ENCODE measurements at regions not wholly inside any gene's neighbourhood (a gene's known extent, or its start where the extent isn't known, plus 50 kb on each side); places are given as distances from the start of the nearest gene placed in this dataset.

DNA sequence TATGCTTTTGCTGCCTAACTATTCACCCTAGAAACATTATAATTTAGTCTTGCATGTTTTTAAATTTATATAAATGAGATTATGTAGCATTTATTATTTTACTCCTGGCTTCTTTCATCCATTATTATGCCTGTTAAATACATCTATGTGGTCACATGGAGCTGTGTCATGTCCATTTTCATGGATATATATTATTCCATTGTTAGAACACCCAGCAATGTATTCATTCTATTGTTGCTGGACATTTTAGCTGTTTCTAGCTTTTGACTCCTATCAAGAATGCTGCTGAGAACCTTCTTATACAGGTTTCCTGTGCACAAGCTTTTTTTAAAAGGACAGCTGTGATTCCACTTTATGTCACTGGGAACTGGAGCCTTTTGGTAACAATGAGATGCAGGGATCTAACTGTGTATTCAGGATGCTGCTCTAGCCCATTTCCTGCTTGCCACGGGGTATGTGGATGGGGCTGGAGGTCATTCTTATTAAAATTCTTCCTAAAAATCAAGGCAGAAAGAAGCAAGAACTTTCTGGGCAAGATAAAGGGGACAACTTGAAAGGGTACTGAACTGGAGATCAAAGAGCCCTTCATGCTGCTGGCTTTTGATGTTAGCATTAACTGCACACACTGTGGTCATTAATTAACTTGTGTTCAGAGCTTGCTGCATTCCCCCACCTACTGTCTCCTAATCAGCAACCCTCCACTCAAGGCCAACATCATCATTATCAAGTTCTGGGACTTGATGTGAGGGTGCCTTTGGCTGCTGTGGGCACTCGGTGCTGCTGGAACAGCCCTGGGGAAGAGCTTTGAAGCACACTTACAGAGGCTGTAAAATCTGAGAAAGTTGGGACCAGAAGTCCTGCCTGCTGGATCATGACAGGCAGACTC, 96.6 kb upstream of the AKIRIN2 start:
- peak; percentile 51 for TF ChIP-seq SKI (IDR thresholded peaks at IDR 0.05; ENCODE audit: partially characterized antibody)
- TF ChIP-seq, protein P1, sequence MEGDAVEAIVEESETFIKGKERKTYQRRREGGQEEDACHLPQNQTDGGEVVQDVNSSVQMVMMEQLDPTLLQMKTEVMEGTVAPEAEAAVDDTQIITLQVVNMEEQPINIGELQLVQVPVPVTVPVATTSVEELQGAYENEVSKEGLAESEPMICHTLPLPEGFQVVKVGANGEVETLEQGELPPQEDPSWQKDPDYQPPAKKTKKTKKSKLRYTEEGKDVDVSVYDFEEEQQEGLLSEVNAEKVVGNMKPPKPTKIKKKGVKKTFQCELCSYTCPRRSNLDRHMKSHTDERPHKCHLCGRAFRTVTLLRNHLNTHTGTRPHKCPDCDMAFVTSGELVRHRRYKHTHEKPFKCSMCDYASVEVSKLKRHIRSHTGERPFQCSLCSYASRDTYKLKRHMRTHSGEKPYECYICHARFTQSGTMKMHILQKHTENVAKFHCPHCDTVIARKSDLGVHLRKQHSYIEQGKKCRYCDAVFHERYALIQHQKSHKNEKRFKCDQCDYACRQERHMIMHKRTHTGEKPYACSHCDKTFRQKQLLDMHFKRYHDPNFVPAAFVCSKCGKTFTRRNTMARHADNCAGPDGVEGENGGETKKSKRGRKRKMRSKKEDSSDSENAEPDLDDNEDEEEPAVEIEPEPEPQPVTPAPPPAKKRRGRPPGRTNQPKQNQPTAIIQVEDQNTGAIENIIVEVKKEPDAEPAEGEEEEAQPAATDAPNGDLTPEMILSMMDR (CRISPR knock-in tag; IDR thresholded peaks at IDR 0.05): no peak; the same call in 1 of the 2 replicates
- TF ChIP-seq ZKSCAN5 (CRISPR knock-in tag; IDR thresholded peaks at IDR 0.05): no peak
- TF ChIP-seq MAFF (IDR thresholded peaks at IDR 0.05; ENCODE audit: low read depth, low read length): 0 out of 2 replicates have a peak, but pooled peaks have one; percentile 1
- peak; percentile 61 to 81 for TF ChIP-seq POLR2A (IDR thresholded peaks at IDR 0.05; ENCODE audit: insufficient read depth in 1 of 2, low read depth in 2 of 2, low read length in 2 of 2)
- TF ChIP-seq DNMT3B (CRISPR knock-in tag; conservative IDR thresholded peaks at IDR 0.05): no peak
- no peak for TF ChIP-seq ZNF138 (CRISPR knock-in tag; IDR thresholded peaks at IDR 0.05; ENCODE audit: low read depth)
